ENCODE measurements at regions not wholly inside any gene's neighbourhood (a gene's known extent, or its start where the extent isn't known, plus 50 kb on each side); places are given as distances from the start of the nearest gene placed in this dataset.

DNA sequence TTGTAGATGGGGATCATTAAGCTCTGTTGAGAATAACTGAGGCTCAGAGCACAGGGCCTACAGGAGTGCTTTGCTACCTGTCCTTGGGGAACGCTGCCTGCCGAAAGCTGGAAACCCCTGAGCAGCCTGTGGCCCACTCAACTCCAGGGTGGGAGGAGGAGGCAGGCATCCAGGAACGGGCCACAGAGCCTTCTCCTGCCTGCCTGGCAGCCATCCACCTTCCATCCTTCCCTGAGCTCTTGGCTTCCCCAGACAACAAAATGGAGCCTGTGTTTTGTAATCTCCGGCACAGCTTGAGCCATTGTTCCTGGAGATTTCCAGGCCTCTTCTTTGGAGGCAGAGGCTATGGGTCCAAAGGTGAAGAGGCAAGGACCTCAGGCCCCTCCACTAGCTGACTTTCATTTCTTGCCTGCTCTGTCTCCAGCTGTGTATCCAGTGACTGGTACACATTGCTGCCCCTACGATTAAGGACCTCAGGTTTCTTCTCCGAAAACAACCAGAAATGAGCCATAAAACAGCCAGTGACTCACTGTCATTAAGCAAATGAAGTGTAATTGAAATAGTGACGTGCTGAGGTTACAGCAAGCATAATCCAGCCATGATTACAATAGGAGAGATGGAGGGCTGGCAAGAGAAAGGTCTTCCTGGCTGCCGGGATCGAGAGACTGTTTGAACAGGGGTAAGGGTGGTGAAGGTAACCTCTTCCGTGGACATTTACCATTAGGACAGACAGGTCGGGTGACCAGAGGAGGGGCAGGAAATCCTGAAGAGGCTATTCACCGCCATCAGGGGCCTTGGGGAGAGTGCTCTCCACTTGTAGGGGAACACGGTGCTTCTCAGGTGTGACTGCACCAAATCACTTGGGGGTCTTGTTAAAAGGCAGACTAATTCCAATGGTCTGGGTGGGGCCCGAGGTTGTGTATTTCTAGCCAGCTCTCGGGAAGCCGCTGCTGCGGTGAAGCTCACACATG lies 56.3 kb upstream of the KCNA5 start:
- peaks cover 53% of the 10 kb centered on the region for H3K27me3 Mint-ChIP-seq
- ATAC-seq (ENCODE audit: poor library complexity) = no peak
- H3K27me3 ChIP-seq (ENCODE audit: control insufficient read depth in 1 of 2, insufficient read depth in 2 of 2, low read length in 2 of 2) = no peaks in the 10 kb centered on the region
- intact Hi-C loops (cut with DNase I, micrococcal nuclease) = no loop called here
- TF ChIP-seq, protein P1, sequence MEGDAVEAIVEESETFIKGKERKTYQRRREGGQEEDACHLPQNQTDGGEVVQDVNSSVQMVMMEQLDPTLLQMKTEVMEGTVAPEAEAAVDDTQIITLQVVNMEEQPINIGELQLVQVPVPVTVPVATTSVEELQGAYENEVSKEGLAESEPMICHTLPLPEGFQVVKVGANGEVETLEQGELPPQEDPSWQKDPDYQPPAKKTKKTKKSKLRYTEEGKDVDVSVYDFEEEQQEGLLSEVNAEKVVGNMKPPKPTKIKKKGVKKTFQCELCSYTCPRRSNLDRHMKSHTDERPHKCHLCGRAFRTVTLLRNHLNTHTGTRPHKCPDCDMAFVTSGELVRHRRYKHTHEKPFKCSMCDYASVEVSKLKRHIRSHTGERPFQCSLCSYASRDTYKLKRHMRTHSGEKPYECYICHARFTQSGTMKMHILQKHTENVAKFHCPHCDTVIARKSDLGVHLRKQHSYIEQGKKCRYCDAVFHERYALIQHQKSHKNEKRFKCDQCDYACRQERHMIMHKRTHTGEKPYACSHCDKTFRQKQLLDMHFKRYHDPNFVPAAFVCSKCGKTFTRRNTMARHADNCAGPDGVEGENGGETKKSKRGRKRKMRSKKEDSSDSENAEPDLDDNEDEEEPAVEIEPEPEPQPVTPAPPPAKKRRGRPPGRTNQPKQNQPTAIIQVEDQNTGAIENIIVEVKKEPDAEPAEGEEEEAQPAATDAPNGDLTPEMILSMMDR (IDR thresholded peaks at IDR 0.05) = no peak
- H3K4me1 ChIP-seq (ENCODE audit: insufficient read depth, low read length) = no peaks in the 10 kb centered on the region
- DNase-seq = no peak
- peaks cover 0 to 5% of the 10 kb centered on the region in 2 experiments for H3K9me3 ChIP-seq (ENCODE audit: control insufficient read depth in 1 of 2, insufficient read depth in 1 of 2, low read length in 2 of 2)
- no peaks in the 10 kb centered on the region for H3K36me3 ChIP-seq (ENCODE audit: insufficient read depth, low read length)
- no peak overlapping the region for H3K4me3 Mint-ChIP-seq
- no peaks in the 10 kb centered on the region for H3K9me3 Mint-ChIP-seq
- no peaks in the 10 kb centered on the region for H3K36me3 Mint-ChIP-seq (ENCODE audit: low read depth)
- no peak overlapping the region for H3K27ac ChIP-seq (ENCODE audit: low read depth in 1 of 2, low read length in 2 of 2)
- H3K4me3 ChIP-seq (ENCODE audit: low read length) = no peak overlapping the region
- ChIA-PET CTCF (no interaction called here), POLR2A (no interaction called here)
- H3K4me1 Mint-ChIP-seq (ENCODE audit: low read depth) = no peaks in the 10 kb centered on the region
- H3K27ac Mint-ChIP-seq = no peak overlapping the region

DNA sequence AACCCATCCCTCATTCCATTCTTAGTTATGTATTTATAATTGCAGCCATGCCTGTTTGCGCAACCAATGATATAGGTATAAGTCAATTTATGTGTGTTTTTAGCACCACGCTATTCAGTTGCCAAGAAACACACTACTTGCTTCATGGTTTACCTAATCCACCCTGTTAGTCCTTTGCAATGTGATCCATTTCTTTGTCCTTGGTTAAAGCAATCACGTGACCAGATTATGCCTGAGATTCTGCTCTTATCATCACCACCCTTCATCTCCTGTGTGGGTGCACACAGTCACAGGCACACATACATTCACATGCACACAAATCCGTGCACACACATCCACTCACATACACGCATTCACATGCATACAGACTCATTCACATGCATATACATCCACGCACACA lies 52.3 kb upstream of the KCNA5 start:
- Histone ChIP-seq H3K27ac (ENCODE audit: low read depth in 1 of 2, low read length in 2 of 2) (no peak overlapping the region), H3K36me3 (ENCODE audit: insufficient read depth, low read length) (no peaks in the 10 kb centered on the region), H3K4me3 (ENCODE audit: low read length) (no peak overlapping the region), H3K9me3 (ENCODE audit: control insufficient read depth in 1 of 2, insufficient read depth in 1 of 2, low read length in 2 of 2) (peaks cover 0 to 5% of the 10 kb centered on the region in 2 experiments), H3K4me1 (ENCODE audit: insufficient read depth, low read length) (no peaks in the 10 kb centered on the region), H3K27me3 (ENCODE audit: control insufficient read depth in 1 of 2, insufficient read depth in 2 of 2, low read length in 2 of 2) (peaks cover 2 to 3% of the 10 kb centered on the region in 2 experiments)
- Mint-ChIP-seq H3K9me3 (no peaks in the 10 kb centered on the region), H3K4me1 (ENCODE audit: low read depth) (no peaks in the 10 kb centered on the region), H3K27me3 (peaks cover 44% of the 10 kb centered on the region), H3K36me3 (ENCODE audit: low read depth) (no peaks in the 10 kb centered on the region), H3K27ac (no peak overlapping the region), H3K4me3 (no peak overlapping the region)
- CTCF ChIA-PET = no interaction called here
- DNase-seq (no peak), ATAC-seq (ENCODE audit: poor library complexity) (no peak)
- POLR2A ChIA-PET = no interaction called here
- intact Hi-C loops (cut with DNase I, micrococcal nuclease) = no loop called here
- TF ChIP-seq, protein P1 (IDR thresholded peaks at IDR 0.05) = no peak

DNA sequence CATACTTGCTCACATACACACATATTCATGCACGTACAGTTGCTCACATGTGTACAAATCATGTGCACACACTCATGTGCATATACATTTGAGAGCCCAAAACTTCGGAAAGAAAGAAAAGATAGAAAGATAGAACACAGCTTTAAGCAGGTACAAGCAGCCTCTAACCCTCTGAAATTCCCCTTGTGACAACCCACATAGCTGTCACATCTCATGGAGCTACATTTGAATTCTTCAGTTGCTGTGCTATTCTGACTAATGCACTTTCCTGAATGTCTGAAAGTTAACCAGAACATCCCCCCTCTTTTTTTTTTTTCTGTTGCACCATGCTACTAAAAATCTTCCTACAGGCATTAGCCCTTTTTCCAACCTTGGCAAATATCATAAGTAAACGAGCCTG lies 51.9 kb upstream of the KCNA5 start:
- Histone ChIP-seq H3K4me1 (ENCODE audit: insufficient read depth, low read length) (no peaks in the 10 kb centered on the region), H3K9me3 (ENCODE audit: control insufficient read depth in 1 of 2, insufficient read depth in 1 of 2, low read length in 2 of 2) (peaks cover 0 to 5% of the 10 kb centered on the region in 2 experiments), H3K27me3 (ENCODE audit: control insufficient read depth in 1 of 2, insufficient read depth in 2 of 2, low read length in 2 of 2) (peaks cover 2 to 3% of the 10 kb centered on the region in 2 experiments), H3K36me3 (ENCODE audit: insufficient read depth, low read length) (no peaks in the 10 kb centered on the region), H3K27ac (ENCODE audit: low read depth in 1 of 2, low read length in 2 of 2) (no peak overlapping the region), H3K4me3 (ENCODE audit: low read length) (no peak overlapping the region)
- POLR2A ChIA-PET = no interaction called here
- H3K27ac Mint-ChIP-seq = no peak overlapping the region
- no peak overlapping the region for H3K4me3 Mint-ChIP-seq
- peaks cover 44% of the 10 kb centered on the region for H3K27me3 Mint-ChIP-seq
- H3K4me1 Mint-ChIP-seq (ENCODE audit: low read depth) = no peaks in the 10 kb centered on the region
- DNase-seq (no peak), ATAC-seq (ENCODE audit: poor library complexity) (no peak)
- intact Hi-C loops (cut with DNase I, micrococcal nuclease) = no loop called here
- H3K9me3 Mint-ChIP-seq = no peaks in the 10 kb centered on the region
- TF ChIP-seq, protein P1 (IDR thresholded peaks at IDR 0.05) = no peak
- no peaks in the 10 kb centered on the region for H3K36me3 Mint-ChIP-seq (ENCODE audit: low read depth)
- CTCF ChIA-PET = no interaction called here
